Activated CD4-positive, alpha-beta memory T cell treated with anti-CD3 and anti-CD28 coated beads, Interleukin-2, amount 10 ng/mL, durations not matched to agents 7 days and 5 days (primary cell): ENCODE measurements at regions not wholly inside any gene's neighbourhood (a gene's known extent, or its start where the extent isn't known, plus 50 kb on each side); places are given as distances from the start of the nearest gene placed in this dataset.
"Not testable (repeated sequence)": the region's sequence is repeated elsewhere in the genome, so short reads cannot be mapped to it uniquely, and the experiment has no call there.

ENCODE experiments used
- CTCF ChIA-PET: fragments of 350-600 bp; sonication (Branson Sonifier 250); formaldehyde crosslinking; loops from one replicate; lab custom pipeline; 2021; ENCODE audit warnings: antibody characterized with exemption, inconsistent platforms; lab: Charles Lee
- POLR2A ChIA-PET: fragments of 350-600 bp; sonication (Branson Sonifier 250); formaldehyde crosslinking; loops from one replicate; lab custom pipeline; 2021; ENCODE audit warnings: antibody characterized with exemption; lab: Charles Lee
- DNase-seq: peaks from one replicate; pipeline ENCODE4 v3.0.0-alpha.2; 2020
- H3K27ac Mint-ChIP-seq: one replicate; pipeline ENCODE4 v1.8.0; 2021; ENCODE audit warnings: mild to moderate bottlenecking, mixed read lengths
- H3K27me3 Mint-ChIP-seq: one replicate; pipeline ENCODE4 v1.8.0; 2021; ENCODE audit warnings: mixed read lengths
- H3K36me3 Mint-ChIP-seq: one replicate; pipeline ENCODE4 v1.8.0; 2021; ENCODE audit warnings: low read depth, mixed read lengths
- H3K4me1 Mint-ChIP-seq: one replicate; pipeline ENCODE4 v1.8.0; 2021; ENCODE audit warnings: mixed read lengths
- H3K4me3 Mint-ChIP-seq: one replicate; pipeline ENCODE4 v1.8.0; 2021; ENCODE audit warnings: mild to moderate bottlenecking, mixed read lengths
- H3K9me3 Mint-ChIP-seq: one replicate; pipeline ENCODE4 v1.8.0; 2021; ENCODE audit warnings: mixed read lengths

GRCh38 chr14:30271811-30272323 lies 287.1 kb upstream of the G2E3 start:
- ChIA-PET CTCF (interaction anchor here (1.4 to 4.0 kb wide), 2 partner anchors 12 kb away, joined by 4 to 37 read pairs; no protein-coding TSS in a partner anchor), POLR2A (no interaction called here)
- no peaks in the 10 kb centered on the region for H3K36me3 Mint-ChIP-seq
- no peak overlapping the region for H3K27ac Mint-ChIP-seq
- H3K27me3 Mint-ChIP-seq, result peaks cover 1% of the 10 kb centered on the region
- no peaks in the 10 kb centered on the region for H3K9me3 Mint-ChIP-seq
- no peak for DNase-seq
- no peak overlapping the region for H3K4me3 Mint-ChIP-seq
- no peaks in the 10 kb centered on the region for H3K4me1 Mint-ChIP-seq

- H3K4me1 Mint-ChIP-seq, result no peaks in the 10 kb centered on the region
- no peak overlapping the region for H3K4me3 Mint-ChIP-seq
- CTCF ChIA-PET, result interaction anchor here (0.8 to 4.0 kb wide), 2 partner anchors 11 to 170 kb away, joined by 3 to 37 read pairs; no protein-coding TSS in a partner anchor
- H3K9me3 Mint-ChIP-seq, result no peaks in the 10 kb centered on the region
- H3K27ac Mint-ChIP-seq, result no peak overlapping the region
- POLR2A ChIA-PET, result no interaction called here
- no peak for DNase-seq
- no peaks in the 10 kb centered on the region for H3K36me3 Mint-ChIP-seq
- H3K27me3 Mint-ChIP-seq, result peaks cover 1% of the 10 kb centered on the region
Measured at GRCh38 chr14:30272848-30273832, 285.8 kb upstream of the G2E3 start.

- no peaks in the 10 kb centered on the region for H3K4me1 Mint-ChIP-seq
- no peaks in the 10 kb centered on the region for H3K27me3 Mint-ChIP-seq
- CTCF ChIA-PET, result interaction anchor here (1.3 kb wide), 1 partner anchor 8 kb away, joined by 6 read pairs; no protein-coding TSS in a partner anchor
- POLR2A ChIA-PET, result no interaction called here
- no peak overlapping the region for H3K4me3 Mint-ChIP-seq
- H3K9me3 Mint-ChIP-seq, result no peaks in the 10 kb centered on the region
- H3K36me3 Mint-ChIP-seq, result no peaks in the 10 kb centered on the region
- DNase-seq, result no peak
- H3K27ac Mint-ChIP-seq, result no peak overlapping the region
Measured at GRCh38 chr14:30275604-30276003, 283.4 kb upstream of the G2E3 start.

GRCh38 chr14:30277268-30277667 lies 281.7 kb upstream of the G2E3 start:
- CTCF ChIA-PET, result no interaction called here
- no peaks in the 10 kb centered on the region for H3K9me3 Mint-ChIP-seq
- no peaks in the 10 kb centered on the region for H3K4me1 Mint-ChIP-seq
- H3K4me3 Mint-ChIP-seq, result no peak overlapping the region
- H3K36me3 Mint-ChIP-seq, result no peaks in the 10 kb centered on the region
- H3K27me3 Mint-ChIP-seq, result no peaks in the 10 kb centered on the region
- POLR2A ChIA-PET, result no interaction called here
- H3K27ac Mint-ChIP-seq, result no peak overlapping the region
- DNase-seq, result no peak

GRCh38 chr14:30278856-30279255 lies 280.1 kb upstream of the G2E3 start:
- DNase-seq, H3K4me1 Mint-ChIP-seq, H3K4me3 Mint-ChIP-seq, H3K27ac Mint-ChIP-seq, H3K9me3 Mint-ChIP-seq, CTCF ChIA-PET, H3K27me3 Mint-ChIP-seq, POLR2A ChIA-PET, H3K36me3 Mint-ChIP-seq: not testable (repeated sequence)

- Mint-ChIP-seq H3K4me1 (no peaks in the 10 kb centered on the region), H3K4me3 (no peak overlapping the region), H3K27ac (no peak overlapping the region), H3K27me3 (no peaks in the 10 kb centered on the region), H3K36me3 (no peaks in the 10 kb centered on the region), H3K9me3 (no peaks in the 10 kb centered on the region)
- DNase-seq, result no peak
- CTCF ChIA-PET, result interaction anchor here (1.1 to 3.7 kb wide), 3 partner anchors 9 to 34 kb away, joined by 3 to 37 read pairs (median 6); no protein-coding TSS in a partner anchor
- POLR2A ChIA-PET, result no interaction called here
Measured at GRCh38 chr14:30283822-30284446, 275.0 kb upstream of the G2E3 start.

GRCh38 chr14:30284808-30285207 lies 274.1 kb upstream of the G2E3 start:
- ChIA-PET CTCF (interaction anchor here (0.5 to 3.7 kb wide), 4 partner anchors 10 to 676 kb away, joined by 3 to 37 read pairs (median 4); no protein-coding TSS in a partner anchor), POLR2A (no interaction called here)
- no peaks in the 10 kb centered on the region for H3K9me3 Mint-ChIP-seq
- H3K27me3 Mint-ChIP-seq, result no peaks in the 10 kb centered on the region
- no peak overlapping the region for H3K27ac Mint-ChIP-seq
- DNase-seq, result no peak
- H3K36me3 Mint-ChIP-seq, result no peaks in the 10 kb centered on the region
- no peaks in the 10 kb centered on the region for H3K4me1 Mint-ChIP-seq
- H3K4me3 Mint-ChIP-seq, result no peak overlapping the region

GRCh38 chr14:30287579-30288445 lies 271.1 kb upstream of the G2E3 start:
- ChIA-PET POLR2A (no interaction called here), CTCF (no interaction called here)
- Mint-ChIP-seq H3K4me1 (no peaks in the 10 kb centered on the region), H3K36me3 (no peaks in the 10 kb centered on the region), H3K9me3 (no peaks in the 10 kb centered on the region), H3K27me3 (no peaks in the 10 kb centered on the region), H3K4me3 (no peak overlapping the region), H3K27ac (no peak overlapping the region)
- DNase-seq, result no peak

- no peak for DNase-seq
- ChIA-PET POLR2A (no interaction called here), CTCF (no interaction called here)
- H3K9me3 Mint-ChIP-seq, result no peaks in the 10 kb centered on the region
- H3K4me1 Mint-ChIP-seq, result no peaks in the 10 kb centered on the region
- H3K4me3 Mint-ChIP-seq, result no peak overlapping the region
- H3K36me3 Mint-ChIP-seq, result no peaks in the 10 kb centered on the region
- no peaks in the 10 kb centered on the region for H3K27me3 Mint-ChIP-seq
- no peak overlapping the region for H3K27ac Mint-ChIP-seq
Measured at GRCh38 chr14:30290001-30290400, 269.0 kb upstream of the G2E3 start.

- Mint-ChIP-seq H3K27ac (no peak overlapping the region), H3K9me3 (no peaks in the 10 kb centered on the region), H3K27me3 (no peaks in the 10 kb centered on the region)
Measured at GRCh38 chr14:30291216-30291615, 267.7 kb upstream of the G2E3 start.

GRCh38 chr14:30292541-30292940 lies 266.4 kb upstream of the G2E3 start:
- no peak overlapping the region for H3K27ac Mint-ChIP-seq
- no peaks in the 10 kb centered on the region for H3K36me3 Mint-ChIP-seq
- ChIA-PET CTCF (interaction anchor here (0.6 to 2.1 kb wide), 2 partner anchors 22 to 270 kb away, joined by 4 to 7 read pairs; no protein-coding TSS in a partner anchor), POLR2A (no interaction called here)
- H3K9me3 Mint-ChIP-seq, result no peaks in the 10 kb centered on the region
- H3K27me3 Mint-ChIP-seq, result no peaks in the 10 kb centered on the region
- DNase-seq, result no peak
- no peak overlapping the region for H3K4me3 Mint-ChIP-seq
- H3K4me1 Mint-ChIP-seq, result no peaks in the 10 kb centered on the region

More at GRCh38 chr14:30291216-30291615, 267.7 kb upstream of the G2E3 start:
- Mint-ChIP-seq H3K4me3 (no peak overlapping the region), H3K4me1 (no peaks in the 10 kb centered on the region), H3K36me3 (no peaks in the 10 kb centered on the region)
- DNase-seq, result no peak
- POLR2A ChIA-PET, result no interaction called here
- CTCF ChIA-PET, result no interaction called here

- Mint-ChIP-seq H3K9me3 (no peaks in the 10 kb centered on the region), H3K27me3 (no peaks in the 10 kb centered on the region), H3K36me3 (no peaks in the 10 kb centered on the region), H3K4me1 (no peaks in the 10 kb centered on the region), H3K4me3 (no peak overlapping the region), H3K27ac (no peak overlapping the region)
- ChIA-PET POLR2A (no interaction called here), CTCF (no interaction called here)
- DNase-seq, result no peak
Measured at GRCh38 chr14:30295980-30296379, 263.0 kb upstream of the G2E3 start.
